ENCODE measurements at regions not wholly inside any gene's neighbourhood (a gene's known extent, or its start where the extent isn't known, plus 50 kb on each side); places are given as distances from the start of the nearest gene placed in this dataset.

DNA sequence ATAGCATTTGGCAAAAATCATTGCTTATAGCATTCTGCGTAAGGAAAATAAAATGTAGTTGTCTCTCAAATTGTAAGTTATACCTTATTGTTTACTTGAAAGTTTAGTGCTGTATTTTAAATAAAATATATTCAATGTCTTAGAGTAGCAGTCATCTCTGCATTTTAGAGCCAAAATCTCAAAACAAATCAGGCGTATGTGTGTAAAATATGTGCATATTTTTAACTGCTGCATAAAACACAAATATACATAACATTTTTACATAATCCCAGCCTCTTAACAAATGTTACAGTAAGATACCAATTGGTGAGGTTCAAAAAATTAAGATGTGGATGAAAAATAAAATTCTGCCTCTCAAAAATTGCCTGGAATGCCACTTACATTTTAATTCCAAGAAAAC lies 145.8 kb upstream of the AGA start:
- Histone ChIP-seq H3K4me1 (ENCODE audit: control insufficient read depth in 1 of 2, insufficient read depth in 2 of 2, low read length in 2 of 2) (no peaks in the 10 kb centered on the region), H4K91ac (ENCODE audit: low read depth, low read length) (no peak overlapping the region), H3K4ac (ENCODE audit: low read depth, low read length) (no peak overlapping the region), H3K9ac (ENCODE audit: low read length) (no peak overlapping the region), H3K14ac (ENCODE audit: low read length) (no peak overlapping the region), H3K23ac (ENCODE audit: low read length) (no peak overlapping the region), H3K4me2 (ENCODE audit: low read length) (no peak overlapping the region), H3K36me3 (ENCODE audit: control insufficient read depth in 1 of 2, insufficient read depth in 2 of 2, low read length in 2 of 2) (no peaks in the 10 kb centered on the region), H3K9me3 (ENCODE audit: insufficient read depth, low read depth, low read length) (no peaks in the 10 kb centered on the region), H3K79me2 (ENCODE audit: control insufficient read depth, insufficient read depth, low read length, poor library complexity) (no peaks in the 10 kb centered on the region), H2BK5ac (ENCODE audit: low read depth, low read length, poor library complexity) (no peak overlapping the region), H3K79me1 (ENCODE audit: low read length) (no peaks in the 10 kb centered on the region), H3K27me3 (ENCODE audit: insufficient read depth, low read length) (no peaks in the 10 kb centered on the region), H3K4me3 (ENCODE audit: low read depth, low read length) (no peak overlapping the region), H2BK120ac (ENCODE audit: insufficient read depth, low read length, poor library complexity) (no peak overlapping the region), H4K12ac (ENCODE audit: low read depth, low read length) (no peak overlapping the region), H4K8ac (ENCODE audit: low read depth, low read length) (no peak overlapping the region), H2AFZ (ENCODE audit: insufficient read depth, low read length, poor library complexity) (no peak overlapping the region), H2BK12ac (ENCODE audit: low read length) (no peak overlapping the region), H3K18ac (ENCODE audit: low read length) (no peak overlapping the region), H2AK5ac (ENCODE audit: low read length) (no peak overlapping the region), H3K27ac (ENCODE audit: low read depth, low read length) (no peak overlapping the region)
- no peak for DNase-seq
- no CpG with 5 or more reads among the region's 2 CpGs for WGBS (ENCODE audit: extremely low coverage, insufficient coverage, insufficient read length)

DNA sequence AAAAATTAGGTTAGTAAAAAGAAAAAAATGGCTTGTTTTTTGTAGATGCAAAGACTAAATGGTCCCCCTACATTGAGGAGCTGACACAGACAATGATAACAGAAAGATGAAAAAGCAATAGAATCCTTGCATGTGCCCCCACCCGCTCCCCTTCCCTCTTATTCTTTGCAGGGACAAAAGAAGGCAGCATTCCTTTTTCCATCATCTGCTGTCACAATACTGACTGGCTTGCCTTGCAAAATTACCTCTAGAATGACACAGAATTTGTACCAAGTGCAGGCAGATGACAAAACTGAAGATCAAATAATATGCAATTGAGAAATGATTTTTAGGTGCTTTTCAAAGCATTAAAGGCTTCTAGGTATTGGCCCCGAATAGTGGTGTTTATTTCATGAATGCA lies 153.1 kb upstream of the AGA start:
- no peak overlapping the region for H2BK12ac ChIP-seq (ENCODE audit: low read length)
- H4K12ac ChIP-seq (ENCODE audit: low read depth, low read length): no peak overlapping the region
- H4K91ac ChIP-seq (ENCODE audit: low read depth, low read length): no peak overlapping the region
- H4K8ac ChIP-seq (ENCODE audit: low read depth, low read length): no peak overlapping the region
- no peak overlapping the region for H2AFZ ChIP-seq (ENCODE audit: insufficient read depth, low read length, poor library complexity)
- no peak overlapping the region for H3K18ac ChIP-seq (ENCODE audit: low read length)
- no peak overlapping the region for H2BK5ac ChIP-seq (ENCODE audit: low read depth, low read length, poor library complexity)
- H3K9me3 ChIP-seq (ENCODE audit: insufficient read depth, low read depth, low read length): no peaks in the 10 kb centered on the region
- no peak overlapping the region for H3K23ac ChIP-seq (ENCODE audit: low read length)
- H3K14ac ChIP-seq (ENCODE audit: low read length): no peak overlapping the region
- H2BK120ac ChIP-seq (ENCODE audit: insufficient read depth, low read length, poor library complexity): no peak overlapping the region
- peak in 1 of 2 donors; percentile 49 for DNase-seq
- H3K79me2 ChIP-seq (ENCODE audit: control insufficient read depth, insufficient read depth, low read length, poor library complexity): no peaks in the 10 kb centered on the region
- H3K4me1 ChIP-seq (ENCODE audit: control insufficient read depth in 1 of 2, insufficient read depth in 2 of 2, low read length in 2 of 2): peaks cover 0 to 4% of the 10 kb centered on the region in 2 experiments
- no CpG with 5 or more reads among the region's 2 CpGs for WGBS (ENCODE audit: extremely low coverage, insufficient coverage, insufficient read length)
- no peaks in the 10 kb centered on the region for H3K79me1 ChIP-seq (ENCODE audit: low read length)
- H3K4me3 ChIP-seq (ENCODE audit: low read depth, low read length): no peak overlapping the region
- no peaks in the 10 kb centered on the region for H3K36me3 ChIP-seq (ENCODE audit: control insufficient read depth in 1 of 2, insufficient read depth in 2 of 2, low read length in 2 of 2)
- H3K4ac ChIP-seq (ENCODE audit: low read depth, low read length): no peak overlapping the region
- peak overlapping the region; percentile 9 for H3K27ac ChIP-seq (ENCODE audit: low read depth, low read length)
- H3K4me2 ChIP-seq (ENCODE audit: low read length): no peak overlapping the region
- no peaks in the 10 kb centered on the region for H3K27me3 ChIP-seq (ENCODE audit: insufficient read depth, low read length)
- H2AK5ac ChIP-seq (ENCODE audit: low read length): no peak overlapping the region
- no peak overlapping the region for H3K9ac ChIP-seq (ENCODE audit: low read length)

DNA sequence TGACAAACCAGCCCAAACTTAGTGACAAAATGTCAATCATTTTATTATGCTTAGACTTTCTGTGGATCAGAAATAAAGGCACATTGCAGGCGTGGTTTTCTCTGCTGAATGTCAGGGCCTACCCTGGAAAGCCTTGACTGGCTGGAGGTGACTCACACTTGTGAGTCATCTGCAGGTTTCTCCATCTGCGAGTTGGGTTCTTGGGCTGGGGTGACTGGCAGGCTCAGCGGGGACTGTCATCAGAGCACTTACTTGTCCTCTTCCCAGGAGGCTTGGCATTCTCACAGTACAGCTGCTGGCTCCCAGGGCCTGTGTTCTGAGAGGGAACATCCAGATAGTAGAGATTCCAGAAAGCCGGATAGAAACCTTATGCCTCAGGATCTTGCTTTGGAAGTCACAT lies 153.8 kb upstream of the AGA start:
- Histone ChIP-seq H3K79me1 (ENCODE audit: low read length) (no peaks in the 10 kb centered on the region), H2BK12ac (ENCODE audit: low read length) (no peak overlapping the region), H3K4me2 (ENCODE audit: low read length) (no peak overlapping the region), H2AFZ (ENCODE audit: insufficient read depth, low read length, poor library complexity) (no peak overlapping the region), H3K9me3 (ENCODE audit: insufficient read depth, low read depth, low read length) (no peaks in the 10 kb centered on the region), H4K12ac (ENCODE audit: low read depth, low read length) (no peak overlapping the region), H3K36me3 (ENCODE audit: control insufficient read depth in 1 of 2, insufficient read depth in 2 of 2, low read length in 2 of 2) (no peaks in the 10 kb centered on the region), H4K91ac (ENCODE audit: low read depth, low read length) (no peak overlapping the region), H2BK5ac (ENCODE audit: low read depth, low read length, poor library complexity) (no peak overlapping the region), H3K14ac (ENCODE audit: low read length) (no peak overlapping the region), H2BK120ac (ENCODE audit: insufficient read depth, low read length, poor library complexity) (no peak overlapping the region), H3K4me1 (ENCODE audit: control insufficient read depth in 1 of 2, insufficient read depth in 2 of 2, low read length in 2 of 2) (peaks cover 0 to 4% of the 10 kb centered on the region in 2 experiments), H4K8ac (ENCODE audit: low read depth, low read length) (no peak overlapping the region), H3K9ac (ENCODE audit: low read length) (no peak overlapping the region), H2AK5ac (ENCODE audit: low read length) (no peak overlapping the region), H3K18ac (ENCODE audit: low read length) (no peak overlapping the region), H3K79me2 (ENCODE audit: control insufficient read depth, insufficient read depth, low read length, poor library complexity) (no peaks in the 10 kb centered on the region), H3K4ac (ENCODE audit: low read depth, low read length) (no peak overlapping the region), H3K4me3 (ENCODE audit: low read depth, low read length) (no peak overlapping the region), H3K27me3 (ENCODE audit: insufficient read depth, low read length) (no peaks in the 10 kb centered on the region), H3K27ac (ENCODE audit: low read depth, low read length) (no peak overlapping the region), H3K23ac (ENCODE audit: low read length) (no peak overlapping the region)
- DNase-seq: peak; percentile 88 to 89
- WGBS (ENCODE audit: extremely low coverage, insufficient coverage, insufficient read length): no CpG with 5 or more reads among the region's 4 CpGs

DNA sequence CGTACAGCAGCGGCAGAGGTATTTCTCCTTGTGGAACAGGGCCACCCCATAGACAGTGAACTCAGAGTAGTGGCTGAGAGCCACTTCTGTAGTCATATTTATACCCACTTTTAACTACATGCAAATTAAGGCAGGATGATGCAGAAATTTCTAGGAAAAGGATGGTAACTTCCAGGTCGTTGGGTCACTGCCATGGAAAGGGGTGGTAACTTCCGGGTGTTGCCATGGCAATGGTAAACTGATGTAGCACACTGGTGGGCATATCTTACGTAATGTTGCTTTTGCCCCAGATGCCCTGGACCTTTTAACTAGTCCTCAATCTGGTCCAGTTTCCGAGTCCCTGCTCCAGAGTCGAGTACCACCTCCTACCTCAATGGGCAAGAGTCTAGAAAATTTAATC lies 154.8 kb upstream of the AGA start:
- no peak overlapping the region for H2BK12ac ChIP-seq (ENCODE audit: low read length)
- no peak overlapping the region for H2AFZ ChIP-seq (ENCODE audit: insufficient read depth, low read length, poor library complexity)
- H3K4me1 ChIP-seq (ENCODE audit: control insufficient read depth in 1 of 2, insufficient read depth in 2 of 2, low read length in 2 of 2): peaks cover 0 to 4% of the 10 kb centered on the region in 2 experiments
- no peak overlapping the region for H3K4me2 ChIP-seq (ENCODE audit: low read length)
- H3K18ac ChIP-seq (ENCODE audit: low read length): no peak overlapping the region
- no peak for DNase-seq
- no peaks in the 10 kb centered on the region for H3K79me2 ChIP-seq (ENCODE audit: control insufficient read depth, insufficient read depth, low read length, poor library complexity)
- H3K4ac ChIP-seq (ENCODE audit: low read depth, low read length): no peak overlapping the region
- no peak overlapping the region for H4K12ac ChIP-seq (ENCODE audit: low read depth, low read length)
- no peaks in the 10 kb centered on the region for H3K79me1 ChIP-seq (ENCODE audit: low read length)
- H2BK5ac ChIP-seq (ENCODE audit: low read depth, low read length, poor library complexity): no peak overlapping the region
- H3K27ac ChIP-seq (ENCODE audit: low read depth, low read length): no peak overlapping the region
- H2BK120ac ChIP-seq (ENCODE audit: insufficient read depth, low read length, poor library complexity): no peak overlapping the region
- WGBS (ENCODE audit: extremely low coverage, insufficient coverage, insufficient read length): no CpG with 5 or more reads among the region's 7 CpGs
- H3K9me3 ChIP-seq (ENCODE audit: insufficient read depth, low read depth, low read length): no peaks in the 10 kb centered on the region
- H2AK5ac ChIP-seq (ENCODE audit: low read length): no peak overlapping the region
- H3K14ac ChIP-seq (ENCODE audit: low read length): no peak overlapping the region
- H4K91ac ChIP-seq (ENCODE audit: low read depth, low read length): no peak overlapping the region
- H3K27me3 ChIP-seq (ENCODE audit: insufficient read depth, low read length): no peaks in the 10 kb centered on the region
- no peaks in the 10 kb centered on the region for H3K36me3 ChIP-seq (ENCODE audit: control insufficient read depth in 1 of 2, insufficient read depth in 2 of 2, low read length in 2 of 2)
- no peak overlapping the region for H3K23ac ChIP-seq (ENCODE audit: low read length)
- H3K9ac ChIP-seq (ENCODE audit: low read length): no peak overlapping the region
- H4K8ac ChIP-seq (ENCODE audit: low read depth, low read length): no peak overlapping the region
- no peak overlapping the region for H3K4me3 ChIP-seq (ENCODE audit: low read depth, low read length)
